SK-N-MC (cell line): ENCODE measurements at regions not wholly inside any gene's neighbourhood (a gene's known extent, or its start where the extent isn't known, plus 50 kb on each side); places are given as distances from the start of the nearest gene placed in this dataset.

Source experiments
- DNase-seq: peaks from one replicate; pipeline ENCODE4 v3.0.0-alpha.2; 2011; ENCODE audit warnings: low read depth, low spot score
- H3K27ac ChIP-seq: fragments of 200-600 bp; sonication (generic); 2 replicates; pipeline ENCODE4 v1.5.1; 2016; ENCODE audit warnings: mixed run types
- H3K36me3 ChIP-seq: fragments of 200-600 bp; sonication (generic); 2 replicates; pipeline ENCODE4 v1.6.1; 2017; ENCODE audit warnings: antibody characterized with exemption, low read length, mixed read lengths; ENCODE audit not compliant: insufficient read depth
- H3K4me3 ChIP-seq: fragments of 200-600 bp; sonication (generic); 2 replicates; pipeline ENCODE4 v1.5.1; 2016
- H3K9ac ChIP-seq: fragments of 200-600 bp; sonication (generic); 2 replicates; pipeline ENCODE4 v1.8.0; 2017; ENCODE audit warnings: mixed run types, mixed read lengths; ENCODE audit not compliant: insufficient read length
- H3K9me3 ChIP-seq: fragments of 200-600 bp; sonication (generic); 2 replicates; pipeline ENCODE4 v1.6.1; 2017; ENCODE audit warnings: low read depth, mild to moderate bottlenecking, antibody characterized with exemption, low read length, moderate library complexity, mixed read lengths
- EZH2 ChIP-seq: fragments of 200-600 bp; sonication (generic); IDR thresholded peaks from one replicate; pipeline ENCODE4 v1.6.1; 2017; ENCODE audit warnings: antibody characterized with exemption
- FOXP2 ChIP-seq: optimal IDR thresholded peaks from 2 replicates; pipeline ENCODE3; 2011; ENCODE audit warnings: mild to moderate bottlenecking, moderate library complexity; ENCODE audit not compliant: insufficient read depth; ENCODE audit errors: extremely low read length, control extremely low read depth
- POLR2AphosphoS5 ChIP-seq: IDR thresholded peaks from 2 replicates; pipeline ENCODE4 v1.6.1; 2012; ENCODE audit warnings: mild to moderate bottlenecking, low read depth, low read length, borderline replicate concordance

GRCh38 chr13:111978546-111978945, 88.4 kb upstream of the SOX1 start:
- no peak overlapping the region for H3K4me3 ChIP-seq
- no peak for DNase-seq
- no peaks in the 10 kb centered on the region for H3K9me3 ChIP-seq
- H3K9ac ChIP-seq: no peak overlapping the region
- no peak overlapping the region for H3K27ac ChIP-seq
- TF ChIP-seq FOXP2 (no peak), POLR2AphosphoS5 (no peak), EZH2 (no peak)
- no peaks in the 10 kb centered on the region for H3K36me3 ChIP-seq

- TF ChIP-seq EZH2 (no peak), FOXP2 (no peak), POLR2AphosphoS5 (no peak)
- no peak for DNase-seq
- Histone ChIP-seq H3K9ac (no peak overlapping the region), H3K36me3 (no peaks in the 10 kb centered on the region), H3K4me3 (no peak overlapping the region), H3K27ac (no peak overlapping the region), H3K9me3 (no peaks in the 10 kb centered on the region)
Measured at GRCh38 chr13:111980146-111980929, 86.6 kb upstream of the SOX1 start.

- H3K27ac ChIP-seq: no peak overlapping the region
- no peaks in the 10 kb centered on the region for H3K9me3 ChIP-seq
- no peaks in the 10 kb centered on the region for H3K36me3 ChIP-seq
- no peak for DNase-seq
- TF ChIP-seq FOXP2: no peak
- no peak for TF ChIP-seq EZH2
- TF ChIP-seq POLR2AphosphoS5: no peak
- no peak overlapping the region for H3K4me3 ChIP-seq
- H3K9ac ChIP-seq: no peak overlapping the region
Measured at GRCh38 chr13:111981006-111981405, 85.9 kb upstream of the SOX1 start.

GRCh38 chr13:111981446-111982165, 85.3 kb upstream of the SOX1 start:
- no peak overlapping the region for H3K4me3 ChIP-seq
- DNase-seq: no peak
- H3K9me3 ChIP-seq: no peaks in the 10 kb centered on the region
- H3K36me3 ChIP-seq: no peaks in the 10 kb centered on the region
- no peak overlapping the region for H3K9ac ChIP-seq
- H3K27ac ChIP-seq: no peak overlapping the region
- TF ChIP-seq EZH2 (no peak), FOXP2 (no peak)

GRCh38 chr13:111984349-111984748, 82.6 kb upstream of the SOX1 start:
- TF ChIP-seq FOXP2: no peak
- TF ChIP-seq EZH2: no peak
- TF ChIP-seq POLR2AphosphoS5: no peak
- no peak overlapping the region for H3K4me3 ChIP-seq
- H3K36me3 ChIP-seq: no peaks in the 10 kb centered on the region
- H3K9ac ChIP-seq: no peak overlapping the region
- H3K9me3 ChIP-seq: no peaks in the 10 kb centered on the region
- DNase-seq: no peak
- no peak overlapping the region for H3K27ac ChIP-seq

GRCh38 chr13:111990362-111990761, 76.6 kb upstream of the SOX1 start:
- no peak for TF ChIP-seq EZH2
- no peak for TF ChIP-seq FOXP2
- no peak for TF ChIP-seq POLR2AphosphoS5
- Histone ChIP-seq H3K9ac (no peak overlapping the region), H3K27ac (no peak overlapping the region), H3K4me3 (no peak overlapping the region), H3K36me3 (no peaks in the 10 kb centered on the region), H3K9me3 (no peaks in the 10 kb centered on the region)
- DNase-seq: no peak

- Histone ChIP-seq H3K27ac (no peak overlapping the region), H3K4me3 (no peak overlapping the region), H3K9ac (no peak overlapping the region), H3K9me3 (no peaks in the 10 kb centered on the region), H3K36me3 (no peaks in the 10 kb centered on the region)
- no peak for TF ChIP-seq EZH2
- no peak for TF ChIP-seq FOXP2
- TF ChIP-seq POLR2AphosphoS5: no peak
- DNase-seq: no peak
Measured at GRCh38 chr13:111992911-111993310, 74.0 kb upstream of the SOX1 start.

- Histone ChIP-seq H3K9ac (no peak overlapping the region), H3K27ac (no peak overlapping the region), H3K4me3 (no peak overlapping the region), H3K9me3 (no peaks in the 10 kb centered on the region), H3K36me3 (no peaks in the 10 kb centered on the region)
- no peak for TF ChIP-seq POLR2AphosphoS5
- TF ChIP-seq FOXP2: no peak
- no peak for TF ChIP-seq EZH2
- no peak for DNase-seq
Measured at GRCh38 chr13:111993691-111994090, 73.3 kb upstream of the SOX1 start.
